ENCODE measurements at regions not wholly inside any gene's neighbourhood (a gene's known extent, or its start where the extent isn't known, plus 50 kb on each side); places are given as distances from the start of the nearest gene placed in this dataset.
"Not testable (repeated sequence)": the region's sequence is repeated elsewhere in the genome, so short reads cannot be mapped to it uniquely, and the experiment has no call there.

GRCh38 chr21:23939369-23940065 is 1667.8 kb downstream of the MRPL39 start:
- DNase-seq = no peak

DNA sequence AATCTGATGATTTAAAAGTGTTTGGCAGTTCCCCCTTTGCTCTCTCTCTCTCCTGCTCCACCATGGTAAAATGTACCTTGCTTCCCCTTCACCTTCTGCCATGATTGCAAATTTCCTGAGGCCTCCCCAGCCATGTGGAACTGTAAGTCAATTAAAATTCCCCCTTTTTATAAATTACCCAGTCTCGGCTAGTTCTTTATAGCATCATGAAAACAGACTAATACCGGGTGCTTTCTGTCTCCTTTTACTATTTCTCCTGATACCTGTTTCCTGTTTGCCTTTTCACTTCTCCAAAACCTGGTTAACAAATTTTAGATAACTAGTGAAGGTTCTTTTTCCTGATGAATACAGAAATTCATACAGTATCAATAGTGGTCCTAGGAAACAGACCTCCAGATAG is 1670.3 kb downstream of the MRPL39 start:
- no peak for DNase-seq

GRCh38 chr21:23936224-23936623 is 1671.1 kb downstream of the MRPL39 start:
- DNase-seq = no peak

GRCh38 chr21:23930565-23930964 is 1676.7 kb downstream of the MRPL39 start:
- no peak for DNase-seq

DNA sequence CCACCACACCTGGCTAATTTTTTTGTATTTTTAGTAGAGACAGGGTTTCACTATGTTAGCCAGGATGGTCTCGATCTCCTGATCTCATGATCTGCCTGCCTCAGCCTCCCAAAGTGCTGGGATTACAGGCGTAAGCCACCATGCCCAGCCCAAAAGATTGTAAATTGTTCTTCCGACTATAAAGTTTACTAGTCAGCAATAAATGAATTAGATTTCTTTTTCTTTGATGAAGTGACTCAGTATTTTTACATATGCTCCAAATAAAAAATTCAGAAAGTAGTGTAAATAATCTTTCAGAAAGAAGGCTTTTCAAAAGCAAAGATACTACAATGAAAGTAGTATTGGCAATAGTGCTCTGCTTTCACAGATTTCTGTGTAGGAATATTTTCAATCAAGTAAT is 1680.9 kb downstream of the MRPL39 start:
- not testable (repeated sequence) for DNase-seq

- DNase-seq = peak; percentile 26
These were observed 1685.4 kb downstream of the MRPL39 start for GRCh38 chr21:23921670-23922418.

GRCh38 chr21:23900727-23901126 is 1706.6 kb downstream of the MRPL39 start:
- DNase-seq = no peak

DNA sequence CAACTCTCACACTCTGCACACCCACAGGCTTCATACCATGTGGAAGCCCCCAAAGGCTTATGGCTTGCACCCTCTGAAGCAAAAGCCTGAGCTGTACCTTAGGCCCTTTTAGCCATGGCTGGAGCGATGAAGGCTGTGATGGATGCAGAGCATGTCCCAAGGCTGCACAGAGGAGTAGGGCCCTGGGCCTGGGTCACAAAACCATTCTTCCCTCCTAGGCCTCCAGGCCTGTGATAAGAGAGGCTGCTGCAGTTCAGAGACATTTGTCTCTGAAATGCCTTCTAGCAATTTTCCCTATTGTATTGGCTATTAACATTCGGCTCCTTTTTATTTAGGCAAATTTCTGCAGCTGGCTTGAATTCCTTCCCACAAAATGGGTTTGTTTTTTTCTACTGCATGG is 1707.7 kb downstream of the MRPL39 start:
- no peak for DNase-seq

GRCh38 chr21:23890652-23891051 is 1716.6 kb downstream of the MRPL39 start:
- no peak for DNase-seq

DNA sequence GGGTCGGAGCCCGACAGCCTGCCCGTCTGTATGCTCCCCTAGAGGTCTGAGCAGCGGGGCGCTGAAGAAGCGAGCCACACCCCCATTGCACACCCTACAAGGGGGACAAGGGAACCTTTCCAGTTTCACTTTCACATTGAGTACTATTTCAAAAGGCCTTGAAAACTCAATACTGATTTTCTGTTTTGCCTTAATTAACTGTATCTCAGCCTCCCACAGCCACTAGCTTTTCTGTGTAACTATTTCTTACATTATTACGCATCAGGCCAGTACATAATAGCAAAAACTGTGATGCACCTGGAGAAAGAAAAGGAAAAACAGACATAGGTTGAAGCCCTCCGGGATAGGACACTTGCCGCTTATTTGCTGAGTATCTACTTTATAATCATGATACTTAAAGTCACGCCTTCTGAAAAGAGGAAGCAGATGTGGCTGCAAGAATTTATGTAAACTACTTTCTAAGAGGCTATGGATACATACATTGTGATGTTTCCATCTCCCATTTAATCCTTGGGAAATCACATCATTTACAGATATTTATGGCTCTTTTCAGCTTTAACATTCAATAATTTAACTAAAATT is 1719.5 kb downstream of the MRPL39 start:
- DNase-seq = peak; percentile 50

DNA sequence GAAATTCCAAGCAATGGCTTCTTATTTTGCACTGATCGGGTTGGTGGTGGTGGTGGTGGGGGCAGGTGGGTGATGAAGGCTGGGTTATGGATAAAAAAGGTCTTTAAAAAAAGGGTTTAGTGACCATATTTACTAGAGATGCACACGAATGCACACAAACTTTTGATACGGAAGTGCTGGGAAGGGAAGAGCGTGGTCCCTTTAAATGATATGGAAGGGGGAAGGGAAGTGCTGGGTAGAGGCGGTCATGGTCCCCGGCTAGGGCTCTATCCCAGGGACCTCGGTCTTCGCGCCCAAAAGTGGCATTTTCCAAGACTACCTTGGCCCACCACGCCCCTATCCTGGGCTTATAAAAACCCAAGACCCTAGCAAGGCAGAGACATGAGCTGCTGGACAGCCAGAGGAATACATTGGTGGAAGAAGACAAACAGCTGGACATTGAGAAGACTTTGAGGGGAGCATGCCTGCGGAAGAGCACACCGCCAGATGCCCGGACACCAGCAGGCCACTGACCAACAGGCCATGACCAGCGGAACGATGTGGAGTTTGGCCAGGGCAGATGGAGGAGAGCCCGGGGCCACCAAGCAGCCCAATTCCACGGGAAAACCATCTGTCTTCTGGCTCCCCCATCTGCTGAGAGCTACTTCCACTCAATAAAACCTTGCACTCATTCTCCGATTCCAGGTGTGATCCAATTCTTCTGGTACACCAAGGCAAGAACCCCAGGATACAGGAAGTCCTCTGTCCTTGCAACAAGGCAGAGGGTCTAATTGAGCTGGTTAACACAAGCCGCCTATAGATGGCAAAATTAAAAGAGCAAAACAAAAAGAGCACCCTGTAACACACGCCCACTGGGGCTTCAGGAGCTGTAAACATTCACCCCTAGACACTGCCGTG is 1720.2 kb downstream of the MRPL39 start:
- no peak for DNase-seq

GRCh38 chr21:23881783-23882182 is 1725.5 kb downstream of the MRPL39 start:
- DNase-seq = no peak

DNA sequence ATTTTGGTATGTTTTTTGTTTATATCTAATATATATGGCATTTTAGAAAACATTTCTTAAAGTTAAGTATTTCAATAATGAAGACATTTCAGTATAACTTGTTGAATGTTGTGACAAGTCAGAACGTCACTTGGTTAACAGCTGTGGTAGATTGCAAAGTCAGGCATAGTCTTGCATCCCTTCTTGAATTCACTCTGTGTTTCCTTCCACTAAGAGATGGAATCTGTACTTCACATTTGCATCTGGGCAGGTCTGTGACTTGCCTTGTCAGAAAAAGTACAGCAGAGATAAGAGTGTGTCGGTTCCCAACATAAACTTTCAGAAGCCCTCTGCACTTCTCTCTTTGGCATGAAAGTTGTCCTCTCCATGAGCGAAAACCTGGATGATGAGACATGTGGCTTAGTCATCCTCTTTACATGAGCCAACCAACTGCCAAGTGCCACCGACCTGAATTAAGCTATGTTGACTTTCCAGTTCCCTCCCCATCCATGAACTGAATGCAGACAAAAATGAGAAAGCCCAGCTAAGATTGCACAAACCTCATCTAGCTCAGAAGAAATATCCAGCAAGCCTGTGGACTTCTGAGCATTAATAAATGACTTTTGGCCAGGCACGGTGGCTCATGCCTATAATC is 1730.2 kb downstream of the MRPL39 start:
- DNase-seq = no peak

DNA sequence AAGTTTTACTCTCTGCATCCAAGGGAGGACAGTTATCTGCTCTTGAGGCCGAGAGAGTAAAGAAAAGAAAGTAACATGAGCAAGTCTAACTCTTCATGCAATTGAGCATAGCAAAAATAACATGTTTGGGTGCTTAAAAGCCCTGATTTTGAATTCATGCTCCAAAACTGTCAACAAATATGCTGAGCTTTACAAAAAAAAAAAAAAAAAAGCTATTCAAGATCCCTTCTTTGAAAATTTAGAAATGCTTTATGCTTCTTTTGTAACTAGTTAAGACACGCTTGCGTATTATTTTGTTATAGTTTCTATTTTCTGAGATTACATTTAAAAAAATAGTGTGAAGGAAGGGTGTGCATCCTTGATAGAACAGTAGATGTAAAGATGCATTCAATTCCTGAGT is 1733.0 kb downstream of the MRPL39 start:
- DNase-seq = no peak

DNA sequence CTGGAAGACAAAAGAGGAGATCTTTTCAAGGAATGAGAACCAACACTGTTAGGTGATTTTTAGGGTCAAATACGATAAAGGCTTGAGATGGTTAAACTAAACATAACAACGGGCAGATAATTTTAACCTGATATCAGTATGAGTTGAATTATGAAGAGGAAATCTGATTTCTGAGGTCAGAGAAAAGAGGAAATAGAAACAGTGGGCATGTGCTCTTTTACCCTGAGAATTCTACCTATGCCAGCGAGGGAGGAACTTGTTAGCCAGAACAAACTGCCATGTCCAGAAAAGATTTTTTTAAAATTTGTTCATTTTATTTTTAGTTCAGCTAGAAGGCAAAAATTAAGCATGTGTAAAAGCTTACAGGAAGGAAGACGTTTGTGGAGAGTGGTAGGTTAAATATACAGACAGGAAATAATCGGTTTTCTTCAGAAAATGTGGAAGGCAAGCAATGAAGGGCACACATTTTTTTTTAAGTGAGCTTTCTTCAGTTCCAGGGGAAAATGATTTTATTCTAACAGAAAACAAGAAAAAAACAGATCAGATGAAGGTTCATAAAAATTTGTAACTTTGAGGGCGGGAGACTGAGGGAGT is 1745.3 kb downstream of the MRPL39 start:
- DNase-seq = no peak

GRCh38 chr21:23858878-23859277 is 1748.4 kb downstream of the MRPL39 start:
- no peak for DNase-seq

- no peak for DNase-seq
These were observed 1753.4 kb downstream of the MRPL39 start for GRCh38 chr21:23853796-23854379.

DNA sequence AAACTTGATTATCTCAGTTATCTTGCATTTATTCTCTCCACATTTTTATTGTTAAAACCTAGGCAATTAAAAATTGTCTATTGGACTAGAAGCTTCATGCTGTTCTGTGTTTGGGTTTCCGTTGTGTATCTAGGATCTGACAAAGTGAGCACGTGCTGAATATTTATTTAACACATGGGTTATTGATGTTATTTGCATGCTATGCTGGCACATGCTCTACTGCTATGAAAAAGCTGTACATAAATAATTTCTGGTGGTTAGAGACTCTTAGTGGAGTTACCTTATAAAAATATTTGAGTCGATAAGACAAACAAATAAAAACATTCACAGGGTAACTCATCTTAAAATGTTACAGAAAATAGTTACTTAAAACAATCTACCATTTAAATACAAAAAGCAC is 1769.7 kb downstream of the MRPL39 start:
- no peak for DNase-seq

GRCh38 chr21:23822760-23823159 is 1784.5 kb downstream of the MRPL39 start:
- DNase-seq = no peak

GRCh38 chr21:23817337-23817736 is 1789.9 kb downstream of the MRPL39 start:
- DNase-seq = no peak

DNA sequence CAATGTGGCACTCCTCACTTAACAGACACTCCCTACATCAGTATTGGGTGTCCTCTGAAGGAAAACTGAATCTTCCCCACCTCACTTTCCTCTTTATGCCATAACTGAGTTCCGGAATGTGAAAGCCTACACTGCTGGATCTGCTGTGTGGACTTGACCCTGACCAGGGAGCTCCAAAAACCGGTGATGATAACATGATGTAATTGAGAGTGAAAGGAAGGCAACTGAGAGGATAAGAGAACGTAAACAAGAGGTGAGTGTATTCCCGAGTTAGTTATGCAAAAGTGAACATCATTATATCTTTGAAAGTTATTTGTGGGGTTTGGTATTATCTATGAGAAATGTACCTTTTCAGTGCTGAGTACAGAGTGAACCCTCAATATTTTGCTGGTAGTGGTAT is 1794.8 kb downstream of the MRPL39 start:
- DNase-seq = no peak

DNA sequence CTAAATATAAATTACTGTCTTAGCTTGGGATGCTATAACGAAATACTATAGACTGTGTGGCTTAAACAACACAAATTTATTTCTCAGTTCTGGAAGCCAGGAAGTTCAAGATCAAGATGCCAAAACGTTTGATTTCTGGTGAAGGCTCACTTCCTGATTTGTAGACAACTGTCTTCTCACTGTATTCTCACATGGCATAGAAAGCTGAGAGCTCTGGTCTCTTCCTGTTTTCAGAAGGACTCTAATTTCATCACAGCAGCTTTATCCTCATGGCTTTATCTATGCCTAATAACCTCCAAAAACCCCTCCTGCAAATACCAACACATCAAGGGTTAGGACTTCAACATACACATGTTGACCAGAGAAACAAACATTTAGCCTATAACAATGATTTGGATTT is 1795.5 kb downstream of the MRPL39 start:
- no peak for DNase-seq
